HEK293 (cell line): ENCODE measurements at regions not wholly inside any gene's neighbourhood (a gene's known extent, or its start where the extent isn't known, plus 50 kb on each side); places are given as distances from the start of the nearest gene placed in this dataset.

ENCODE experiments used
- CTCF ChIA-PET: fragments of 350-600 bp; formaldehyde crosslinking; extraction: SDS; loops from one replicate; lab custom pipeline; 2021; ENCODE audit warnings: antibody characterized with exemption; lab: Yijun Ruan, JAX
- POLR2A ChIA-PET: fragments of 300-600 bp; formaldehyde crosslinking; extraction: SDS; loops from one replicate; lab custom pipeline; 2020; ENCODE audit warnings: antibody characterized with exemption, inconsistent platforms; lab: Yijun Ruan, JAX
- H3K27ac ChIP-seq: fragments of 200-500 bp; sonication (Bioruptor generic); 2 replicates; pipeline ENCODE4 v1.5.1; 2014; ENCODE audit warnings: low read depth, low read length, control low read depth, inconsistent platforms; ENCODE audit errors: extremely low read depth
- H3K36me3 ChIP-seq, 2 experiments: fragments of 200-500 bp in 1 of 2; sonication (Bioruptor generic) in 1 of 2; 1 replicate in 1 of 2; 2 replicates in 1 of 2; pipeline ENCODE4 v1.5.1; 2014 to 2017; ENCODE audit warnings: inconsistent platforms in 2 of 2, low read length in 2 of 2; ENCODE audit not compliant: control insufficient read depth in 2 of 2, insufficient read depth in 1 of 2
- H3K4me1 ChIP-seq: fragments of 200-500 bp; sonication (Bioruptor generic); 2 replicates; pipeline ENCODE4 v1.5.1; 2014; ENCODE audit warnings: mild to moderate bottlenecking, low read length, inconsistent platforms; ENCODE audit not compliant: control insufficient read depth, insufficient read depth
- H3K4me3 ChIP-seq: 2 replicates; pipeline ENCODE4 v1.5.1; 2011; ENCODE audit warnings: low read depth, mild to moderate bottlenecking, control low read depth, low read length, moderate library complexity
- H3K9me3 ChIP-seq: fragments of 200-500 bp; sonication (Bioruptor generic); 2 replicates; pipeline ENCODE4 v1.5.1; 2014; ENCODE audit warnings: low read depth, low read length, inconsistent platforms; ENCODE audit not compliant: control insufficient read depth, insufficient read depth
- EGR2 ChIP-seq: fragments of 450-650 bp; formaldehyde crosslinking; IDR thresholded peaks from 2 replicates; pipeline ENCODE4 v1.5.1; 2016; ENCODE audit warnings: low read depth, missing biosample characterization, missing genetic modification characterization
- KLF10 ChIP-seq: fragments of 450-650 bp; IDR thresholded peaks from 2 replicates; pipeline ENCODE4 v1.5.1; 2018; ENCODE audit warnings: missing biosample characterization, mild to moderate bottlenecking, missing genetic modification characterization
- SCRT1 ChIP-seq: fragments of 450-650 bp; formaldehyde crosslinking; IDR thresholded peaks from 2 replicates; pipeline ENCODE4 v1.5.1; 2016; ENCODE audit warnings: missing biosample characterization, missing genetic modification characterization, borderline replicate concordance
- SP7 ChIP-seq: fragments of 450-650 bp; formaldehyde crosslinking; IDR thresholded peaks from 2 replicates; pipeline ENCODE4 v1.5.1; 2016; ENCODE audit warnings: missing biosample characterization, missing genetic modification characterization
- ZBTB17 ChIP-seq: fragments of 450-650 bp; formaldehyde crosslinking; IDR thresholded peaks from 2 replicates; pipeline ENCODE4 v1.5.1; 2016; ENCODE audit warnings: missing biosample characterization, missing genetic modification characterization
- ZBTB21 ChIP-seq: fragments of 450-650 bp; formaldehyde crosslinking; IDR thresholded peaks from 2 replicates; pipeline ENCODE4 v1.5.1; 2017; ENCODE audit warnings: missing biosample characterization, missing genetic modification characterization
- ZBTB7A ChIP-seq: fragments of 450-650 bp; formaldehyde crosslinking; IDR thresholded peaks from 2 replicates; pipeline ENCODE4 v1.5.1; 2016; ENCODE audit warnings: low read depth, missing biosample characterization, missing genetic modification characterization
- ZFP37 ChIP-seq: fragments of 450-650 bp; formaldehyde crosslinking; IDR thresholded peaks from 2 replicates; pipeline ENCODE4 v1.5.1; 2016; ENCODE audit warnings: missing biosample characterization, missing genetic modification characterization
- ZNF2 ChIP-seq: fragments of 450-650 bp; formaldehyde crosslinking; IDR thresholded peaks from 2 replicates; pipeline ENCODE4 v1.5.1; 2016; ENCODE audit warnings: missing biosample characterization, missing genetic modification characterization
- ZNF335 ChIP-seq: fragments of 450-650 bp; formaldehyde crosslinking; conservative IDR thresholded peaks from 2 replicates; pipeline ENCODE4 v1.5.1; 2016; ENCODE audit warnings: missing biosample characterization, missing genetic modification characterization
- ZNF354C ChIP-seq: fragments of 450-650 bp; formaldehyde crosslinking; IDR thresholded peaks from 2 replicates; pipeline ENCODE4 v1.5.1; 2016; ENCODE audit warnings: missing biosample characterization, missing genetic modification characterization, low read depth, borderline replicate concordance
- ZNF48 ChIP-seq: fragments of 450-650 bp; formaldehyde crosslinking; IDR thresholded peaks from 2 replicates; pipeline ENCODE4 v1.5.1; 2016; ENCODE audit warnings: missing biosample characterization, missing genetic modification characterization
- ZNF501 ChIP-seq: fragments of 450-650 bp; formaldehyde crosslinking; IDR thresholded peaks from 2 replicates; pipeline ENCODE4 v1.5.1; 2016; ENCODE audit warnings: missing biosample characterization, missing genetic modification characterization
- ZNF654 ChIP-seq: fragments of 450-650 bp; formaldehyde crosslinking; IDR thresholded peaks from 2 replicates; pipeline ENCODE4 v1.5.1; 2016; ENCODE audit warnings: low read depth, missing biosample characterization, missing genetic modification characterization
- ZNF76 ChIP-seq: fragments of 450-650 bp; formaldehyde crosslinking; IDR thresholded peaks from 2 replicates; pipeline ENCODE4; 2016; ENCODE audit warnings: low read depth, missing biosample characterization, missing genetic modification characterization, borderline replicate concordance
- ZNF792 ChIP-seq: fragments of 450-650 bp; formaldehyde crosslinking; IDR thresholded peaks from 2 replicates; pipeline ENCODE4 v1.5.1; 2016; ENCODE audit warnings: missing biosample characterization, missing genetic modification characterization
- ZNF843 ChIP-seq: fragments of 450-650 bp; formaldehyde crosslinking; IDR thresholded peaks from 2 replicates; pipeline ENCODE4 v1.5.1; 2016; ENCODE audit warnings: missing biosample characterization, missing genetic modification characterization
- TF ChIP-seq, protein P1 (sequence below): IDR thresholded peaks from 2 replicates; pipeline ENCODE4 v1.6.1; 2011; ENCODE audit warnings: mild to moderate bottlenecking, low read depth, low read length, borderline replicate concordance
- TF ChIP-seq, protein P2 (sequence below): fragments of 450-650 bp; formaldehyde crosslinking; IDR thresholded peaks from 2 replicates; pipeline ENCODE4 v1.5.1; 2016; ENCODE audit warnings: missing biosample characterization, missing genetic modification characterization, low read depth
- TF ChIP-seq, protein P3 (sequence below): fragments of 450-650 bp; formaldehyde crosslinking; IDR thresholded peaks from 2 replicates; pipeline ENCODE4 v1.5.1; 2016; ENCODE audit warnings: missing biosample characterization, missing genetic modification characterization
- TF ChIP-seq, protein P4 (sequence below): fragments of 450-650 bp; formaldehyde crosslinking; IDR thresholded peaks from 2 replicates; pipeline ENCODE4 v1.5.1; 2016; ENCODE audit warnings: missing biosample characterization, missing genetic modification characterization, low read depth
- TF ChIP-seq, protein P5 (sequence below): fragments of 450-650 bp; formaldehyde crosslinking; conservative IDR thresholded peaks from 2 replicates; pipeline ENCODE4 v1.5.1; 2016; ENCODE audit warnings: low read depth, missing biosample characterization, missing genetic modification characterization

DNA sequence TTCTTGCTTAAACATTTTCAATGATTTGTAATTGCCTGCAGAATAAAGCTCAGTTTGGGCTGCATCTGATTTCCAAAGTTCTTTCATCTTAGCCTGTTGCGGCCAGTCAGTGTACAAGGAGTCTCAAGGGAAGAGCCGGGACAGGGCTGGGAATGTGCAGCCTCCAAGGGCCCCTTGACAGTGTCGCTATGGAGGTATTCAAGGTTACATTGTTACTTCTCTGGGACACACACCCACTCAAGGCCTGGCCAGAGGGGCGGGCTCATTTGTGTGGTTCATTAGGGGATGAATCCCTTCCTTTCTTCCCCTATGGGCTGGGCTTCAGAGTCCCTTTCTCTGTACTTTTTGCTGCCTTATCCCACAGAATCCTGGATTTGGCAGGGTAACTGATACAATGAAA, 107.6 kb upstream of the CSF3R start:
- ChIA-PET CTCF (interaction anchor here (1.0 kb wide), 1 partner anchor 19 kb away, joined by 3 read pairs; no protein-coding TSS in a partner anchor), POLR2A (no interaction called here)
- TF ChIP-seq ZFP37 (tag by site-specific recombination) (no peak), SP7 (no peak), KLF10 (tag by site-specific recombination) (no peak), ZNF335 (tag by site-specific recombination) (no peak), SCRT1 (no peak), ZBTB21 (tag by site-specific recombination) (no peak), ZNF792 (tag by site-specific recombination) (no peak), ZNF76 (tag by site-specific recombination) (no peak), ZNF48 (tag by site-specific recombination) (no peak), ZNF354C (tag by site-specific recombination) (no peak), ZNF2 (tag by site-specific recombination) (no peak), ZNF654 (tag by site-specific recombination) (no peak), ZNF843 (tag by site-specific recombination) (no peak), ZBTB7A (tag by site-specific recombination) (no peak)
- TF ChIP-seq, protein P1, sequence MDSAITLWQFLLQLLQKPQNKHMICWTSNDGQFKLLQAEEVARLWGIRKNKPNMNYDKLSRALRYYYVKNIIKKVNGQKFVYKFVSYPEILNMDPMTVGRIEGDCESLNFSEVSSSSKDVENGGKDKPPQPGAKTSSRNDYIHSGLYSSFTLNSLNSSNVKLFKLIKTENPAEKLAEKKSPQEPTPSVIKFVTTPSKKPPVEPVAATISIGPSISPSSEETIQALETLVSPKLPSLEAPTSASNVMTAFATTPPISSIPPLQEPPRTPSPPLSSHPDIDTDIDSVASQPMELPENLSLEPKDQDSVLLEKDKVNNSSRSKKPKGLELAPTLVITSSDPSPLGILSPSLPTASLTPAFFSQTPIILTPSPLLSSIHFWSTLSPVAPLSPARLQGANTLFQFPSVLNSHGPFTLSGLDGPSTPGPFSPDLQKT, result no peak
- TF ChIP-seq, protein P2, sequence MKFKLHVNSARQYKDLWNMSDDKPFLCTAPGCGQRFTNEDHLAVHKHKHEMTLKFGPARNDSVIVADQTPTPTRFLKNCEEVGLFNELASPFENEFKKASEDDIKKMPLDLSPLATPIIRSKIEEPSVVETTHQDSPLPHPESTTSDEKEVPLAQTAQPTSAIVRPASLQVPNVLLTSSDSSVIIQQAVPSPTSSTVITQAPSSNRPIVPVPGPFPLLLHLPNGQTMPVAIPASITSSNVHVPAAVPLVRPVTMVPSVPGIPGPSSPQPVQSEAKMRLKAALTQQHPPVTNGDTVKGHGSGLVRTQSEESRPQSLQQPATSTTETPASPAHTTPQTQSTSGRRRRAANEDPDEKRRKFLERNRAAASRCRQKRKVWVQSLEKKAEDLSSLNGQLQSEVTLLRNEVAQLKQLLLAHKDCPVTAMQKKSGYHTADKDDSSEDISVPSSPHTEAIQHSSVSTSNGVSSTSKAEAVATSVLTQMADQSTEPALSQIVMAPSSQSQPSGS, result no peak
- TF ChIP-seq, protein P3, sequence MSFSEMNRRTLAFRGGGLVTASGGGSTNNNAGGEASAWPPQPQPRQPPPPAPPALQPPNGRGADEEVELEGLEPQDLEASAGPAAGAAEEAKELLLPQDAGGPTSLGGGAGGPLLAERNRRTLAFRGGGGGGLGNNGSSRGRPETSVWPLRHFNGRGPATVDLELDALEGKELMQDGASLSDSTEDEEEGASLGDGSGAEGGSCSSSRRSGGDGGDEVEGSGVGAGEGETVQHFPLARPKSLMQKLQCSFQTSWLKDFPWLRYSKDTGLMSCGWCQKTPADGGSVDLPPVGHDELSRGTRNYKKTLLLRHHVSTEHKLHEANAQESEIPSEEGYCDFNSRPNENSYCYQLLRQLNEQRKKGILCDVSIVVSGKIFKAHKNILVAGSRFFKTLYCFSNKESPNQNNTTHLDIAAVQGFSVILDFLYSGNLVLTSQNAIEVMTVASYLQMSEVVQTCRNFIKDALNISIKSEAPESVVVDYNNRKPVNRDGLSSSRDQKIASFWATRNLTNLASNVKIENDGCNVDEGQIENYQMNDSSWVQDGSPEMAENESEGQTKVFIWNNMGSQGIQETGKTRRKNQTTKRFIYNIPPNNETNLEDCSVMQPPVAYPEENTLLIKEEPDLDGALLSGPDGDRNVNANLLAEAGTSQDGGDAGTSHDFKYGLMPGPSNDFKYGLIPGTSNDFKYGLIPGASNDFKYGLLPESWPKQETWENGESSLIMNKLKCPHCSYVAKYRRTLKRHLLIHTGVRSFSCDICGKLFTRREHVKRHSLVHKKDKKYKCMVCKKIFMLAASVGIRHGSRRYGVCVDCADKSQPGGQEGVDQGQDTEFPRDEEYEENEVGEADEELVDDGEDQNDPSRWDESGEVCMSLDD (tag by site-specific recombination), result no peak
- TF ChIP-seq, protein P4, sequence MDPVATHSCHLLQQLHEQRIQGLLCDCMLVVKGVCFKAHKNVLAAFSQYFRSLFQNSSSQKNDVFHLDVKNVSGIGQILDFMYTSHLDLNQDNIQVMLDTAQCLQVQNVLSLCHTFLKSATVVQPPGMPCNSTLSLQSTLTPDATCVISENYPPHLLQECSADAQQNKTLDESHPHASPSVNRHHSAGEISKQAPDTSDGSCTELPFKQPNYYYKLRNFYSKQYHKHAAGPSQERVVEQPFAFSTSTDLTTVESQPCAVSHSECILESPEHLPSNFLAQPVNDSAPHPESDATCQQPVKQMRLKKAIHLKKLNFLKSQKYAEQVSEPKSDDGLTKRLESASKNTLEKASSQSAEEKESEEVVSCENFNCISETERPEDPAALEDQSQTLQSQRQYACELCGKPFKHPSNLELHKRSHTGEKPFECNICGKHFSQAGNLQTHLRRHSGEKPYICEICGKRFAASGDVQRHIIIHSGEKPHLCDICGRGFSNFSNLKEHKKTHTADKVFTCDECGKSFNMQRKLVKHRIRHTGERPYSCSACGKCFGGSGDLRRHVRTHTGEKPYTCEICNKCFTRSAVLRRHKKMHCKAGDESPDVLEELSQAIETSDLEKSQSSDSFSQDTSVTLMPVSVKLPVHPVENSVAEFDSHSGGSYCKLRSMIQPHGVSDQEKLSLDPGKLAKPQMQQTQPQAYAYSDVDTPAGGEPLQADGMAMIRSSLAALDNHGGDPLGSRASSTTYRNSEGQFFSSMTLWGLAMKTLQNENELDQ (tag by site-specific recombination), result no peak
- H3K9me3 ChIP-seq, result no peaks in the 10 kb centered on the region
- H3K4me3 ChIP-seq, result no peak overlapping the region
- no peak overlapping the region for H3K27ac ChIP-seq
- H3K4me1 ChIP-seq, result no peaks in the 10 kb centered on the region
- no peaks in the 10 kb centered on the region for H3K36me3 ChIP-seq

DNA sequence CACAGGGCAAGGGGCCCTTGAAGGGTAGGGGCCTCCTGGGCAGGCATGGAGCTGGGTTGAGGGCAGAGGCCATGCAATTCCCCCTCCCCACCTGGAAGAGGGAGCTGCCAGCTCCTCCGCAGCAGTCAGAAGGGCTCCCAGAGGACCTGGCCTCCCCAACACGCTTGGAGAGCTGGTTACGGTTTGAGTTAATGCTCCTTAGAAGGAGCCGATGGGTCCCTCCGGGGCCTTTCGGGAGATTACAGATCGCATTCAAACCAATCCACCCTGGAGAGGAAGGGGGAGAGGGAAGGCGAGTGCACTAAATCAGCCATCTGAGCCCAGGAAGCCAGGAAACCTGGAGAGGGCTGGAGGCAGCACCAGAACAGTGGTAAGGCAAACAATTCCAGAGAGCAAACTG, 106.3 kb upstream of the CSF3R start:
- POLR2A ChIA-PET, result no interaction called here
- no peak overlapping the region for H3K27ac ChIP-seq
- CTCF ChIA-PET, result interaction anchor here (0.7 to 2.8 kb wide), 2 partner anchors 13 to 72 kb away, joined by 4 to 18 read pairs; no protein-coding TSS in a partner anchor
- H3K36me3 ChIP-seq, result no peaks in the 10 kb centered on the region
- H3K4me3 ChIP-seq, result no peak overlapping the region
- H3K9me3 ChIP-seq, result no peaks in the 10 kb centered on the region
- H3K4me1 ChIP-seq, result no peaks in the 10 kb centered on the region
- TF ChIP-seq, protein P5, sequence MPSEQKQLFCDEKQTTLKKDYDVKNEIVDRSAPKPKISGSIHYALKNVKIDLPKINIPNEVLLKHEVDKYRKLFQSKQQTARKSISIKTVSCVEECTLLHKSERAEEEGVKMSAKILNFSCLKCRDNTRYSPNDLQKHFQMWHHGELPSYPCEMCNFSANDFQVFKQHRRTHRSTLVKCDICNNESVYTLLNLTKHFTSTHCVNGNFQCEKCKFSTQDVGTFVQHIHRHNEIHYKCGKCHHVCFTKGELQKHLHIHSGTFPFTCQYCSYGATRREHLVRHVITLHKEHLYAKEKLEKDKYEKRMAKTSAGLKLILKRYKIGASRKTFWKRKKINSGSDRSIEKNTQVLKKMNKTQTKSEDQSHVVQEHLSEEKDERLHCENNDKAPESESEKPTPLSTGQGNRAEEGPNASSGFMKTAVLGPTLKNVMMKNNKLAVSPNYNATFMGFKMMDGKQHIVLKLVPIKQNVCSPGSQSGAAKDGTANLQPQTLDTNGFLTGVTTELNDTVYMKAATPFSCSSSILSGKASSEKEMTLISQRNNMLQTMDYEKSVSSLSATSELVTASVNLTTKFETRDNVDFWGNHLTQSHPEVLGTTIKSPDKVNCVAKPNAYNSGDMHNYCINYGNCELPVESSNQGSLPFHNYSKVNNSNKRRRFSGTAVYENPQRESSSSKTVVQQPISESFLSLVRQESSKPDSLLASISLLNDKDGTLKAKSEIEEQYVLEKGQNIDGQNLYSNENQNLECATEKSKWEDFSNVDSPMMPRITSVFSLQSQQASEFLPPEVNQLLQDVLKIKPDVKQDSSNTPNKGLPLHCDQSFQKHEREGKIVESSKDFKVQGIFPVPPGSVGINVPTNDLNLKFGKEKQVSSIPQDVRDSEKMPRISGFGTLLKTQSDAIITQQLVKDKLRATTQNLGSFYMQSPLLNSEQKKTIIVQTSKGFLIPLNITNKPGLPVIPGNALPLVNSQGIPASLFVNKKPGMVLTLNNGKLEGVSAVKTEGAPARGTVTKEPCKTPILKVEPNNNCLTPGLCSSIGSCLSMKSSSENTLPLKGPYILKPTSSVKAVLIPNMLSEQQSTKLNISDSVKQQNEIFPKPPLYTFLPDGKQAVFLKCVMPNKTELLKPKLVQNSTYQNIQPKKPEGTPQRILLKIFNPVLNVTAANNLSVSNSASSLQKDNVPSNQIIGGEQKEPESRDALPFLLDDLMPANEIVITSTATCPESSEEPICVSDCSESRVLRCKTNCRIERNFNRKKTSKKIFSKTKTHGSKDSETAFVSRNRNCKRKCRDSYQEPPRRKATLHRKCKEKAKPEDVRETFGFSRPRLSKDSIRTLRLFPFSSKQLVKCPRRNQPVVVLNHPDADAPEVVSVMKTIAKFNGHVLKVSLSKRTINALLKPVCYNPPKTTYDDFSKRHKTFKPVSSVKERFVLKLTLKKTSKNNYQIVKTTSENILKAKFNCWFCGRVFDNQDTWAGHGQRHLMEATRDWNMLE (tag by site-specific recombination), result no peak
- TF ChIP-seq ZNF354C (tag by site-specific recombination) (no peak), ZBTB17 (tag by site-specific recombination) (no peak), ZNF501 (no peak), EGR2 (tag by site-specific recombination) (no peak)
- TF ChIP-seq, protein P1, result no peak
